ENCODE measurements at regions not wholly inside any gene's neighbourhood (a gene's known extent, or its start where the extent isn't known, plus 50 kb on each side); places are given as distances from the start of the nearest gene placed in this dataset.

DNA sequence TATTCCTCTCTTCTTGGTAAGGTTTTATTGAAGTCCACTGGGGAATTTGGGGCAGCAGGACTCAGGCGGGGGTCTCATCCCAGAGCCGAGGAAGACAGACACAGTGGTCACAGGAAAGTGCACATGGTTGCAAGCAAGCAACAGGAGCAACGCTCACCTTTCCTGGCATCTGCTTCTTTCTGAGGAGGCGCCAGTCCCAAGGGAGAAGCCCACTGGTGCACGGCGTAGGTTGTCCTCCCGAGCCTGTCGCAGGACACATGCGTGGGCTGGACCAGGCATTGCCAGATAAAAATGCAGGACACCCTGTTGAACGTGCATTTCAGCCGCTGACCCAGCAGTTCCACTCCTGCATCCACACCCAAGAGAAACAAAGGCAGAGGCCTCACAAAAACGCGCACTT lies 72.4 kb upstream of the OLFM1 start:
- intact Hi-C loops (cut with micrococcal nuclease) = no loop called here
- Histone ChIP-seq H3K9ac (ENCODE audit: low read length) (no peak overlapping the region), H3K79me2 (ENCODE audit: insufficient read depth, low read length) (no peaks in the 10 kb centered on the region), H3K27me3 (ENCODE audit: insufficient read depth, low read length) (peaks cover 41% of the 10 kb centered on the region), H3K9me3 (ENCODE audit: control insufficient read depth in 1 of 2, insufficient read depth in 1 of 2, low read depth in 1 of 2, low read length in 2 of 2) (no peaks in the 10 kb centered on the region), H3K4me3 (replicated peaks in 1 of 2; ENCODE audit: low read depth in 1 of 2, low read length in 2 of 2) (no peak overlapping the region), H3K9me2 (ENCODE audit: insufficient read depth) (no peaks in the 10 kb centered on the region), H3K4me2 (ENCODE audit: low read length) (no peak overlapping the region), H4K20me1 (ENCODE audit: insufficient read depth) (no peaks in the 10 kb centered on the region), H2AFZ (ENCODE audit: low read depth, low read length, poor library complexity, severe bottlenecking) (no peak overlapping the region), H3K36me3 (ENCODE audit: control insufficient read depth in 1 of 2, insufficient read depth in 2 of 2, low read length in 2 of 2) (no peaks in the 10 kb centered on the region), H3K27ac (ENCODE audit: low read depth, low read length) (no peak overlapping the region), H3K4me1 (ENCODE audit: control insufficient read depth in 1 of 2, insufficient read depth in 2 of 2, low read length in 2 of 2) (no peaks in the 10 kb centered on the region)
- no TSS peak for BruUV-seq (replicated peaks)
- ChIA-PET RAD21 (ENCODE audit: low non-redundant PET in 1 of 2, low total read pairs in 2 of 2, uncharacterized antibody in 2 of 2, unreplicated experiment in 2 of 2) (no interaction called here), POLR2A (no interaction called here), CTCF (no interaction called here)
- ATAC-seq (no peak), DNase-seq (ENCODE audit: low read depth, low spot score) (no peak)
- no peak for TF ChIP-seq SP1 (IDR thresholded peaks at IDR 0.05; ENCODE audit: low read depth)
- no peak for TF ChIP-seq FOSL1 (IDR thresholded peaks at IDR 0.05; ENCODE audit: low read depth)
- no peak for TF ChIP-seq RAD21 (IDR thresholded peaks at IDR 0.05; ENCODE audit: low read depth)
- TF ChIP-seq SIN3A (IDR thresholded peaks at IDR 0.05; ENCODE audit: low read depth) = no peak
- TF ChIP-seq EZH2 (IDR thresholded peaks at IDR 0.05) = no peak
- no peak for TF ChIP-seq ZFX (IDR thresholded peaks at IDR 0.05)
- no peak for TF ChIP-seq JUND (IDR thresholded peaks at IDR 0.05)
- TF ChIP-seq, protein P1, sequence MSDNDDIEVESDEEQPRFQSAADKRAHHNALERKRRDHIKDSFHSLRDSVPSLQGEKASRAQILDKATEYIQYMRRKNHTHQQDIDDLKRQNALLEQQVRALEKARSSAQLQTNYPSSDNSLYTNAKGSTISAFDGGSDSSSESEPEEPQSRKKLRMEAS (IDR thresholded peaks at IDR 0.05) = no peak
- no peak for TF ChIP-seq SRF (IDR thresholded peaks at IDR 0.05; ENCODE audit: low read depth)
- no peak for TF ChIP-seq TCF7L2 (IDR thresholded peaks at IDR 0.05; ENCODE audit: borderline replicate concordance, extremely low read depth, insufficient read depth, insufficient read length)
- TF ChIP-seq ELF1 (IDR thresholded peaks at IDR 0.05; ENCODE audit: borderline replicate concordance, low read depth) = no peak
- TF ChIP-seq CEBPB (IDR thresholded peaks at IDR 0.05; ENCODE audit: low read depth) = no peak
- TF ChIP-seq, protein P2, sequence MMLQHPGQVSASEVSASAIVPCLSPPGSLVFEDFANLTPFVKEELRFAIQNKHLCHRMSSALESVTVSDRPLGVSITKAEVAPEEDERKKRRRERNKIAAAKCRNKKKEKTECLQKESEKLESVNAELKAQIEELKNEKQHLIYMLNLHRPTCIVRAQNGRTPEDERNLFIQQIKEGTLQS (IDR thresholded peaks at IDR 0.05) = no peak
- no peak for TF ChIP-seq EZH2phosphoT487 (IDR thresholded peaks at IDR 0.05; ENCODE audit: borderline replicate concordance)
- TF ChIP-seq, protein P3, sequence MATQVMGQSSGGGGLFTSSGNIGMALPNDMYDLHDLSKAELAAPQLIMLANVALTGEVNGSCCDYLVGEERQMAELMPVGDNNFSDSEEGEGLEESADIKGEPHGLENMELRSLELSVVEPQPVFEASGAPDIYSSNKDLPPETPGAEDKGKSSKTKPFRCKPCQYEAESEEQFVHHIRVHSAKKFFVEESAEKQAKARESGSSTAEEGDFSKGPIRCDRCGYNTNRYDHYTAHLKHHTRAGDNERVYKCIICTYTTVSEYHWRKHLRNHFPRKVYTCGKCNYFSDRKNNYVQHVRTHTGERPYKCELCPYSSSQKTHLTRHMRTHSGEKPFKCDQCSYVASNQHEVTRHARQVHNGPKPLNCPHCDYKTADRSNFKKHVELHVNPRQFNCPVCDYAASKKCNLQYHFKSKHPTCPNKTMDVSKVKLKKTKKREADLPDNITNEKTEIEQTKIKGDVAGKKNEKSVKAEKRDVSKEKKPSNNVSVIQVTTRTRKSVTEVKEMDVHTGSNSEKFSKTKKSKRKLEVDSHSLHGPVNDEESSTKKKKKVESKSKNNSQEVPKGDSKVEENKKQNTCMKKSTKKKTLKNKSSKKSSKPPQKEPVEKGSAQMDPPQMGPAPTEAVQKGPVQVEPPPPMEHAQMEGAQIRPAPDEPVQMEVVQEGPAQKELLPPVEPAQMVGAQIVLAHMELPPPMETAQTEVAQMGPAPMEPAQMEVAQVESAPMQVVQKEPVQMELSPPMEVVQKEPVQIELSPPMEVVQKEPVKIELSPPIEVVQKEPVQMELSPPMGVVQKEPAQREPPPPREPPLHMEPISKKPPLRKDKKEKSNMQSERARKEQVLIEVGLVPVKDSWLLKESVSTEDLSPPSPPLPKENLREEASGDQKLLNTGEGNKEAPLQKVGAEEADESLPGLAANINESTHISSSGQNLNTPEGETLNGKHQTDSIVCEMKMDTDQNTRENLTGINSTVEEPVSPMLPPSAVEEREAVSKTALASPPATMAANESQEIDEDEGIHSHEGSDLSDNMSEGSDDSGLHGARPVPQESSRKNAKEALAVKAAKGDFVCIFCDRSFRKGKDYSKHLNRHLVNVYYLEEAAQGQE (IDR thresholded peaks at IDR 0.05; ENCODE audit: low read depth) = no peak
- TF ChIP-seq ZNF274 (IDR thresholded peaks at IDR 0.05; ENCODE audit: low read depth, low read length) = no peak
- TF ChIP-seq EGR1 (IDR thresholded peaks at IDR 0.05; ENCODE audit: low read depth) = no peak
- TF ChIP-seq POLR2A (IDR thresholded peaks at IDR 0.05; ENCODE audit: borderline replicate concordance, extremely low read depth, insufficient read depth, insufficient read length) = no peak
- no peak for TF ChIP-seq CBX3 (IDR thresholded peaks at IDR 0.05; ENCODE audit: low read depth)

All from HCT116 (cell line).